BJ (cell line): ENCODE measurements at regions not wholly inside any gene's neighbourhood (a gene's known extent, or its start where the extent isn't known, plus 50 kb on each side); places are given as distances from the start of the nearest gene placed in this dataset.
"Not testable (repeated sequence)": the region's sequence is repeated elsewhere in the genome, so short reads cannot be mapped to it uniquely, and the experiment has no call there.

Experiments used
- CTCF ChIA-PET: fragments of 350-600 bp; formaldehyde crosslinking; extraction: SDS; loops from one replicate; lab custom pipeline; 2021; ENCODE audit warnings: antibody characterized with exemption, inconsistent platforms; lab: Yijun Ruan, JAX
- POLR2A ChIA-PET: fragments of 300-600 bp; sonication (Branson Sonifier 250); formaldehyde crosslinking; extraction: SDS; loops from one replicate; lab custom pipeline; 2021; ENCODE audit warnings: antibody characterized with exemption; lab: Charles Lee
- DNase-seq: peaks from one replicate; pipeline ENCODE4 v3.0.0-alpha.2; 2011; ENCODE audit warnings: low read depth
- H3K27me3 ChIP-seq: 2 replicates; pipeline ENCODE4 v1.6.0; 2011; ENCODE audit warnings: low read length; ENCODE audit not compliant: control insufficient read depth, insufficient read depth
- H3K36me3 ChIP-seq: 2 replicates; pipeline ENCODE4 v1.5.1; 2011; ENCODE audit warnings: low read length; ENCODE audit not compliant: control insufficient read depth, insufficient read depth
- H3K4me3 ChIP-seq: 2 replicates; pipeline ENCODE4 v1.5.1; 2011; ENCODE audit warnings: low read depth, mild to moderate bottlenecking, control low read depth, low read length
- TF ChIP-seq, protein P1 (sequence below): IDR thresholded peaks from 2 replicates; pipeline ENCODE4 v1.5.1; 2011; ENCODE audit warnings: low read depth, mild to moderate bottlenecking, control low read depth, inconsistent platforms, low read length, moderate library complexity; ENCODE audit not compliant: insufficient read depth

DNA sequence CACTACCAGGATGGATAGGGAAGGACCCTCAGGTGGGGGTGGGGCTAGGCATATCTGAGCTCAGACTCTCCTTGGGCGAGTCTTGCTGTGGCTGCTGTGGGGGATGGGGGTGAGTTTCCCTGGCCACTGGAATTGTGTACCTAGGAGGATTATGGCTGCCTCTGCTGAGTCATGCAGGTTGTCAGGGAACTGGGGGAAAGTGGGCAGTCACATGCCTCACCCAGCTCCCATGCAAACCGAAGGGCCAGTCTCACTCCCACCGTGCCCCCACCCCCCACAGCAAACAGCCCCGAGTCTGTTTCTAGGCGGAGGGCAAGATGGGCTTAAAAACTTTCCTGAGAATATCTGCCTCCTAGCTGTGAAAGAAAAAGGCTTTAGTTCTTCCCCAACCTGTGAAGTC, 210.3 kb upstream of the FERMT1 start:
- H3K27me3 ChIP-seq, result no peaks in the 10 kb centered on the region
- TF ChIP-seq, protein P1, sequence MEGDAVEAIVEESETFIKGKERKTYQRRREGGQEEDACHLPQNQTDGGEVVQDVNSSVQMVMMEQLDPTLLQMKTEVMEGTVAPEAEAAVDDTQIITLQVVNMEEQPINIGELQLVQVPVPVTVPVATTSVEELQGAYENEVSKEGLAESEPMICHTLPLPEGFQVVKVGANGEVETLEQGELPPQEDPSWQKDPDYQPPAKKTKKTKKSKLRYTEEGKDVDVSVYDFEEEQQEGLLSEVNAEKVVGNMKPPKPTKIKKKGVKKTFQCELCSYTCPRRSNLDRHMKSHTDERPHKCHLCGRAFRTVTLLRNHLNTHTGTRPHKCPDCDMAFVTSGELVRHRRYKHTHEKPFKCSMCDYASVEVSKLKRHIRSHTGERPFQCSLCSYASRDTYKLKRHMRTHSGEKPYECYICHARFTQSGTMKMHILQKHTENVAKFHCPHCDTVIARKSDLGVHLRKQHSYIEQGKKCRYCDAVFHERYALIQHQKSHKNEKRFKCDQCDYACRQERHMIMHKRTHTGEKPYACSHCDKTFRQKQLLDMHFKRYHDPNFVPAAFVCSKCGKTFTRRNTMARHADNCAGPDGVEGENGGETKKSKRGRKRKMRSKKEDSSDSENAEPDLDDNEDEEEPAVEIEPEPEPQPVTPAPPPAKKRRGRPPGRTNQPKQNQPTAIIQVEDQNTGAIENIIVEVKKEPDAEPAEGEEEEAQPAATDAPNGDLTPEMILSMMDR, result no peak
- DNase-seq, result no peak
- H3K36me3 ChIP-seq, result no peaks in the 10 kb centered on the region
- H3K4me3 ChIP-seq, result no peak overlapping the region
- POLR2A ChIA-PET, result no interaction called here
- CTCF ChIA-PET, result no interaction called here

DNA sequence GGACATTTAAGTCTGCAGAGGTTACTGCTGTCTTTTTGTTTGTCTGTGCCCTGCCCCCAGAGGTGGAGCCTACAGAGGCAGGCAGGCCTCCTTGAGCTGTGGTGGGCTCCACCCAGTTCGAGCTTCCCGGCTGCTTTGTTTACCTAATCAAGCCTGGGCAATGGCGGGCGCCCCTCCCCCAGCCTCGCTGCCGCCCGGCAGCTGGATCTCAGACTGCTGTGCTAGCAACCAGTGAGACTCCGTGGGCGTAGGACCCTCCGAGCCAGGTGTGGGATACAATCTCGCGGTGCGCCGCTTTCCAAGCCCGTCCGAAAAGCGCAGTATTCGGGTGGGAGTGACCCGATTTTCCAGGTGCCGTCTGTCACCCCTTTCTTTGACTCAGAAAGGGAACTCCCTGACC, 198.4 kb upstream of the FERMT1 start:
- POLR2A ChIA-PET, CTCF ChIA-PET, H3K36me3 ChIP-seq, H3K4me3 ChIP-seq, H3K27me3 ChIP-seq, DNase-seq: not testable (repeated sequence)

DNA sequence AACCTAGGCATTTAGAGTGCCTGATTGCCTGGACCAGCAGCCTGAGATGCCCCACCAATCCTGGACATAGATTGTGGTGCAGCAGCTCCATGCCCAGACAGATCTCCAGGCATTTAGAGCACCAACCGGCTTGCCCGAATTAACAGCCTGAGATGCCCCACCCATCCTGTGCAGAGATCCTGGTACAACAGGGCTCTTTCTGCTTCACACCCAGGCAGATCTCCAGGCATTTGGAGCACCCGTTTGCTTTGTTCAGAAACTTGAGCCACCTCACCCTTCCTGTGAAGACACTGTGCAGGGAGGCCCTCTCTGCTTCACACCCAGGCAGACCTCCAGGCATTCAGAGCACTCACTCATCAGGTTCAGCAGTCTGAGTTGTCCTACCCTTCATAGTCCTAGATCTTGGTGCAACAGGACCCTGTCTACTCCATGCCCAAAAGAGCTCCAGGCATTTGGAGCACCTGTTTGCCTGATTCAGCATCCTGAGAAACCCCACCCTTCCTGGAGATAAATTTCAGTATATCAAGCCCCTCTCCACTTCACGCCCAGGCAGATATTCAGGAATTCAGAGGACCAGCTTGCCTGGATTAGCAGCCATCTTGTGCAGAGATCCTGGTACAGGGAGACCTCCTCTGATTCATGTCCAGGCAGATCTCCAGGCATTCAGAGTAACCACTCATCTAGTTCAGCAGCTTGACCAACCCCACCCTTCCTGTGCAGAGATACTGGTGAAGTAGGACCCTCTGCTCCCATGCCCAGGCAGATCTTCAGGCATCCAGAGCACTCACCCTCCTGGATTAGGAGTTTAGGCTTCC, 189.2 kb upstream of the FERMT1 start:
- no peak for DNase-seq
- TF ChIP-seq, protein P1, result no peak
- CTCF ChIA-PET, result no interaction called here
- Histone ChIP-seq H3K27me3 (no peaks in the 10 kb centered on the region), H3K4me3 (no peak overlapping the region), H3K36me3 (no peaks in the 10 kb centered on the region)
- POLR2A ChIA-PET, result no interaction called here

DNA sequence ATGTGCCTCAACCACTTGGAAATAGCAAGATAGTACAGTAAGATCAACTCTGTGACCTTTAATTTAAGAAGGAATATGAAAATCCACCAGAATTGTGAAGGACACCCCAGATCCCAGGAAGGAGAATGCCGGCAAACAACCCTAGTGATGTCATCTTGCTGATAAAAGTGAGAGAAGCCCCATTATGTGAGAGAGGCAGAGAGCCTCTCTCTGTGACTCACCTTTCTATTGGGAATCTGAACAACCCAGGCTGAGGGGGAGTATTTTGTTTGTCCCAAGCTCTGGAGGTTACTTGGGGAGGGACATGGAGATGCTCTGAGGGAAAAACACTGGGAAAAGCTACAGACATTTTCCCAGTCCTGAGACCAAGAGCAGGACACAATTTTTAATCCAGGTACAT, 188.3 kb upstream of the FERMT1 start:
- H3K36me3 ChIP-seq, result no peaks in the 10 kb centered on the region
- DNase-seq, result no peak
- ChIA-PET CTCF (no interaction called here), POLR2A (no interaction called here)
- no peak overlapping the region for H3K4me3 ChIP-seq
- H3K27me3 ChIP-seq, result no peaks in the 10 kb centered on the region
- TF ChIP-seq, protein P1, result no peak

DNA sequence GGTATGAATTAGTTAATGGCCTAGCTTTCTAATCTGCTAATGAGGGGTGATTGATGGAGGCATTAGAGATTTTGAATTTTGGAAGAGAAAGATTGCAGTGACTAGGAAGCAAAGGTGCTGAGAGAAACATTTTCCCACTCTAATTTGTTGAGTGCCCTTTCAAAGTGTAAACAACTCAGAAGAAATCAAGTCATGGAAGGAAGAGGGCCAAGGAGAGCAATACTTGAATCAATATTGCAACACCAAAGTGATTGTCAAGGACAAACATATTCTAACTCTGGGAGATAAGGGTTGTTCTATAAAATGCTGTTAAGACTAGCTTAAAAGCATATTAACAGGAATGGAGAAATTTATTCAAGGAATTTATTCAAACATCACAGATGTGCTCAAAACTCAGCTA, 182.7 kb upstream of the FERMT1 start:
- DNase-seq, result no peak
- CTCF ChIA-PET, result interaction anchor here (1.0 kb wide), 1 partner anchor 41 kb away, joined by 3 read pairs; no protein-coding TSS in a partner anchor
- Histone ChIP-seq H3K36me3 (no peaks in the 10 kb centered on the region), H3K27me3 (no peaks in the 10 kb centered on the region), H3K4me3 (no peak overlapping the region)
- POLR2A ChIA-PET, result no interaction called here
- TF ChIP-seq, protein P1, result no peak

DNA sequence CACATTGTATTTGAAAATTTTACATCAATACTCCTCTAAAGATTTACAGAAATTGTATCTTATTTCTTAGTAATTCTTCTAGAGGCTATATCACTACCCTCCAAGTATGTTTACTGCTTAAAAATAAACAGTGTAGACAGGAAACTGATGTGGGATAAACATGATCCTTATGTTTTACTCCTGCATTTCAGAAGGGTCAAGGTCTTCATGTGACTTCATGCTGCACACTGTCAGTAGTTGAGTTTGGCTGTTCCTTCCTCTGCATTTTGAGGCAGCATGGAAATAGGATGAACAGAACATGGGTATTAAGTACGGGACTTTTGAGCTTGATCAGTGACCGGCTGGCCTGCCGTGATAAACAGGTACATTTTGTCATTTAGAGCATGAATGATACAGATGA, 179.2 kb upstream of the FERMT1 start:
- CTCF ChIA-PET, result no interaction called here
- Histone ChIP-seq H3K27me3 (no peaks in the 10 kb centered on the region), H3K4me3 (no peak overlapping the region), H3K36me3 (no peaks in the 10 kb centered on the region)
- TF ChIP-seq, protein P1, result no peak
- POLR2A ChIA-PET, result no interaction called here
- DNase-seq, result no peak
